ENCODE measurements at regions not wholly inside any gene's neighbourhood (a gene's known extent, or its start where the extent isn't known, plus 50 kb on each side); places are given as distances from the start of the nearest gene placed in this dataset.

DNA sequence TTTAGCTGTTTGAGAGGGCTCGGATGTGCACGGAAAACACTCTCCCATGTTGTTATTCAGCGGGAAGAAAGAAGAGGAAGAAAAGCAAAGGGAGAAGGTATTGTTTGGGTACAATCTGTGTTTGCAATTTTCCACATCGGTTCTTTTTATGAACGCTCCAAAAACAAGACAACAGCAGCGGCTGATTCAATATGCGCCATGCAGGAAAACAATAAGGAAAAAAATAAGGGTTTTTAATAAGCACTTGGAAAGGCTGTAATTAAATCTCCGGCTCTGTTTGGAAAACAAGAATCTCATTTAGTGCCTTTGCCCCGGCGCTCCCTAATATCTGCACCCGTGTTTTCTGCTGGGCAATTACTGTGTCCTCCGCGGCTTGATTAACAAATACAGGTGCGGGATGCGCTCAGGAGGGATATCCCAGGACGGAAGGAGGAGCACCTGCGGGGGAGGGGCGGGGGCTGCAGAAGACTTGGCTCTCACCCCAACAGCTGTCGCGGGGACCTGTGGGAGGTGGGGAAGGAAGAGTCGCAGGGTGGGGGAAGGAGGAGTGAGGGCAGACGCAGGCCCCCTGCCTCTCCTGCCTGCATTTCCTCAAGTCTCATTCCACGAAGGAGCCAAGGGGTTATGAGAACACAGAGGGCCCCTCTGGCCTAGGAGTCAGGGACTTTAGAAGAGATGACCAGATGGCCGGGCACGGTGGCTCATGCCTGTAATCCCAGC lies 181.5 kb upstream of the PODXL start:
- no peak for DNase-seq (ENCODE audit: low read depth, low spot score)

- peak; percentile 10 for DNase-seq (ENCODE audit: low read depth, low spot score)
These were observed 178.7 kb upstream of the PODXL start for GRCh38 chr7:131735101-131735500.

GRCh38 chr7:131733604-131734003 lies 177.2 kb upstream of the PODXL start:
- DNase-seq (ENCODE audit: low read depth, low spot score), result no peak

- no peak for DNase-seq (ENCODE audit: low read depth, low spot score)
These were observed 170.8 kb upstream of the PODXL start for GRCh38 chr7:131727189-131727588.

- no peak for DNase-seq (ENCODE audit: low read depth, low spot score)
These were observed 170.3 kb upstream of the PODXL start for GRCh38 chr7:131726686-131727085.

GRCh38 chr7:131726031-131726430 lies 169.6 kb upstream of the PODXL start:
- no peak for DNase-seq (ENCODE audit: low read depth, low spot score)

DNA sequence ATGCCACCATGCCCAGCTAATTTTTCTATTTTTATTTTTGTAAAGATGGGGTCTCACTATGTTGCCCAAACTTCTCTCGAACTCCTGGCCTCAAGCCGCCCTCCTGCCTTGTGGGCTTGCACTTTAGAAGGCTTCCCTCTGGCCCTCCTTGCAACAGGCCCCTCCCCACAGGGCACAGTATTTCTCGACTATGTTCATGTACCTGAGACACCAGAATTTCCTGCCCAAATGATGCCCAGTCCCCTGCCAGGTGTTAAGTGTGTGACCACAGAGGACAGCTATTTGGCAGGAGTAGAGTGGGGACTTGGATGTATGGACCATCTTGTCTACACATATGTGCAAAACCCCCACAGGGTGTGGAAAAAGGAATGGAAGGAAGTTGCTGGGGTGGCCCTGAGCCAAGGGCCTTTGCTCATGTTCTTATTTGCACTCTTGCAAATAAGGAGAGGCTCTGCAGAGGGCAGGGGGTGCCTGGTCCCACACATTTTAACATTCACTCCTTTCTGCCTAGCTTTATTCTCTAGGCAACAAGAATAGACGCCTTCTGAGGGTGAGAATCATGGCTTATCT lies 168.4 kb upstream of the PODXL start:
- no peak for DNase-seq (ENCODE audit: low read depth, low spot score)

DNA sequence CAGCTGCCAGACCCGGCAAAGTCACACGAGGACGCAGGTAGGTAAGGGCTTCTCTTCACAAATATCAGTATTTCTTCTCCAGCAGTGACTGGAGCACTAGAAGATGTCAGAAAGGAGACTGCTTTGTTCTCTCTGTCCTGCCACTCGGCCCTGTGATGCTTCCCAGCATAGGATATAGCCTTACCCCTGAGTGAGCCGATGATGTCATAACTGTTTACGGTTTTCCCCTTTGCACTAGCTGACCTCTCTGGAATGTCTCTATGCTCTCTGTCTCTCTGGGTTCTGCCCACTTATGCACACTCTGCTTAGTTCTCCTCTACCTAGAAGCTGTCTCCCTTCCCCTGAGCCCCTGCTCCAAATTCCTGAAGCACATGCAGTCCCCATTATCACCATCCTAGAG lies 167.5 kb upstream of the PODXL start:
- peak; percentile 1 for DNase-seq (ENCODE audit: low read depth, low spot score)

- no peak for DNase-seq (ENCODE audit: low read depth, low spot score)
These were observed 165.9 kb upstream of the PODXL start for GRCh38 chr7:131722371-131722770.

DNA sequence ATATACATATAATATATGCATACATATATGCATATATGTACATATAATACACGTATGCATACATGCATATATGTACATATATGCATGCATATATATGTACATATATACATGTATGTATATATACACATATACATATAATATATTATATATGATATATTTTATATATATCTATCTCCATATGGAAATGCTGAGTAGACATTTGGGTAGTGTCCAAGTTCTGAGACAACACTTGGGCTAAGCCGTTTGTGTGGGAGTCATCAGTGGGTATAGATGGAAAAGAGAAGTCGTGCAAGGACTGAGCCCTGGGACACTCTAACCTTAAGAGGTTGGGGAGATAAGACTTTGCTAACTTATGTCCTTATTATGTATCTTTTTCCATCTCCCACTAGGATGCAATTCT lies 165.2 kb upstream of the PODXL start:
- no peak for DNase-seq (ENCODE audit: low read depth, low spot score)

DNA sequence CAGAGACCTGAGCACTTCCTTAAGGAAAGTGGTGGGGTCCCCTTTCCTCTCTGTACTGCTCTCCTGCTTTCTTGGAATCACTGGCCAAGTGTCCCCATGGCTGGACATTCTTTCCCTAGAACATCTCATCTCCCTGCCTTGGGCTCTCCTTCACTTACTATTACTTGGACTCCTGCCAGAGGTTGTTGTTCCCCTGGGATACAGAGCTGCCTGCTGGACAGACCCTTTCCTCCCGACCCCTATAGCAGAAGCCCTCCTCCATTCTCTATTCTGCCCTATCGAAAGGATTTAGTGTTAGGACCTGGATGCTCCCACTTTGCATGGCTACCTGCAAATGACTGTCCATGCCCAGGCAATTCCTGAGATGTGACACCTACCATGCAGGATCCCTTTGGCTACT lies 164.3 kb upstream of the PODXL start:
- no peak for DNase-seq (ENCODE audit: low read depth, low spot score)

DNA sequence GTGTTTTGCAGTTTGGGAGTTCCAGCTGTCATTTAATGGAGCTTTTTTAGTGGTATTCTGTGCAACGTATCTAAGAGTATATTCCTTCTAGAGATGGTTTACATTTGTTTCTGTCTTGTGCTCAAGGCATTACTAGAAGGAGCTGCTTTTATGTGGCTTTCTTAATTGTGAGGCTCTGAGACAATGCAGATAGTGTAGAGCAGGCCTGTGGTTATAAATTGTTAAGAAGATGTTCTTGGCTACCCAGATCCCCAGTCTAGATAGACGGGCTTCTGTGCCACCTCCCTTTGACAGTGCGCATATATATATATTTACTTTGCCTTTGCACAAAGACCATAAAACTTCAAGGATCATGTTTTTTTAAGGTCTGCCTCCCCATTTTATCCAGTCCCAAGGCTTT lies 160.8 kb upstream of the PODXL start:
- DNase-seq (ENCODE audit: low read depth, low spot score), result no peak

DNA sequence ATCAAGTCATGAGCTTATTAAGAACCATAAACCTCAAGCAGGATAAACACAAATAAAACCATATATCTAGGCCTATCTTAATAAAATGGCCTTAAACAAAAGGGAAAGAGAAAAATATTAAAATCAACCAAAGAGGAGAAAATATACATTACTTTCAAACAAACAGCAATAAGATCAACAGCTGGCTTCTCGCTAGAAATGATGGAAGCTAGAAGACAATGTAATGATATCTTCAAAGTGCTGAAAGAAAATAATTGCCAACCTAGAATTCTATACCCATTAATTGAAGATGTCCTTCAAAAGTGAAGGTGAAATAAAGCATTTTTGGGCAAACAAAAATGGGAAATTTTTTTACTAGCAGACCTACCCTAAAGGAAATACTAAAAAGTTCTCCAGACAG lies 142.9 kb upstream of the PODXL start:
- no peak for DNase-seq (ENCODE audit: low read depth, low spot score)

DNA sequence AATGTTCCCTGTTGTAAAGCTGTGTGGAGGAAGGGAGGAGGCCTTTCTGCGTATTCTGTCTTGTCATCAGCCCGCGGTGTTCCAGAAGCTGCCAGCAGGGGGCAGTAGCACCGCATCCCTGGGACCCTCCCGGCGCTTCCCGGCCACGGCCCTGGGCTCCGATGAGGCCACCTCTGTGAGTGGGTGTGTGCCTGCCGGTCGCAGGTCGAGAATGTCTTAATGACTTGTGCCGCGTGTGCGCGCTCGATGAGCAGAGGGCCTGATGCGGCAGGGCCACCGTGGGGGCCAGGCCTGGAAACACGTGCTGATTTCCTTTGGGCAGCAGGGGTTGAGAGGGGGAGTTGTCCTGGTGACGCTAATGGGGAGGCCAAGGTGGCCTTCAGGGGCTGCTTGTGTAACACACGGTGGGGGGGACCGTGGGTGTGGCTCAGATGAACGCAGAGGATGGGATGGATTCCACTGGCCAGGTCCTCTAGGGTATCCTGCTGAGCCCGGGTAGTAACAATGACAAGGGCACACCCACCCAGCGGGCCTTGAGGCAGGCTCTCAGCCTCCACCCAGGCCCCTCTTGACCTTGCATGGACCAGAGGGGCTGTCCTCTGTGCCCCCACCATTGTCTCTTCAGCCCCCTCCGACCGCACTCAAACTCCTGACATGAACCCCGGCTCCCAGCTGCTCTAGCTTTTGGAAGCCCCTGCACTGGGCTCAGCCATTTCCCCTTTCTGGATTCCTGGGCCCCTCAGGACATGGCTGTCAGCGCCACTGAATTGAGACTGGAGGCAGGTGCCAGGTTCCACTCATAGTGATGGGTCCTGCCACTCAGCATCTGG lies 135.9 kb upstream of the PODXL start:
- peak; percentile 78 for DNase-seq (ENCODE audit: low read depth, low spot score)

DNA sequence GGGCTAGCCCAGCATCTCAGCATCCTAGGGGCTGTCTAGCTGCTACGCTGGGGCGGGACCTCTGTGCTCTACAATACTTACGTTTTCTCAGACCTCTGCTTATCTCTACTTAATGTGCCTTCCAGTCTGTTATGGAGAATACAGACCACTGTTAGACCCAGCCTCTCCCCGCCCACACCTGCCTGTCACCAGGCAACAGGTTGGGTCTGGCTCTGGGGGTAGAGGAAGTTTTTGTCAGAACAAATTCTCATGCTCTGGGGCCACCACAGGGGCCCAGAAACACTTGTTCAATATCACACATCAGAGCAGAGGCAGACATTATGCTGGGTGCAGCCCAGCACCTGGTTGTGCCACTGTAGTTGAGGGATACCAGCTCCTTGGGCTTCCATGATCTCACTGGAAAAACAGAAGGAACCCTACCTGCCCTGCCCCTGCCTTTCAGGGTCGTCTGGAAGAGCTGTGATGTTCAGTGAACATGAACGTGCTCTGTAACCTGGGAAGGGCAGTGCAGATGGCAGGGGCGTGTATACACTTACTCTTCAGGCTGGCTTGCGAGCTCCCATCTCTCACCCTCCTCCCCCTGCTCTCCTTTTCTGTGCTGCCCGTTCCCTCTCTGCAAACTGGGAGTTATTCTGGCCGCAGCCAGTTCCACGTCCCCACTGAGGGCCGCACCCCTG lies 135.2 kb upstream of the PODXL start:
- DNase-seq (ENCODE audit: low read depth, low spot score), result no peak

- DNase-seq (ENCODE audit: low read depth, low spot score), result no peak
These were observed 134.0 kb upstream of the PODXL start for GRCh38 chr7:131690441-131690840.

DNA sequence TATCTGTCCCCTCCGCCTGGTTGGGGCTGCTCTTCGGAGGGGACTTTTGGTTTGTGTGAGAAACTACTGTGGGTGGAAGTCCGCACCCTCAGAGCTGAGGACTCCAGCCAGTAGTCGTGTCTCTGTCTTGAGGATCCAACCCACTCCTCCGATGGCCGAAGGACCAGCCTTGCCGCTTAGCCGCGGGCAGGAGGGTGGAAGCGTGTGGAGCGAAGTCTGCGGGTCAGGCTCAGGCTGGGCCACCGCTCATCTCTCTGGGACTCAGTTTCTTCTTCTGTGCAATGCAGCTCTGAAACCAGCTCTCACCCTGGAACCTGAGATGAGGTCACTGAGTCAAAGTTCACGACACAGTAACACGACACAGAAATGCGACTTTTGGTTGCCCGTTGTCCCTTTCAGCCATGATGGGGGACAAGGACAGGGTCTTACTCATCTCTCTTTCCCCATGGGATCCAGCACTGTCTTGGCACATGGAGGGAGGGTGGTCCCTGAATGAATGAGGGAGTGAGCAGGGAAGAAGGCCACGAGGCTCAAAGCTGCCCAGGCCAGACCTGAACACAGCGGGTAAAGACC lies 133.3 kb upstream of the PODXL start:
- no peak for DNase-seq (ENCODE audit: low read depth, low spot score)

- DNase-seq (ENCODE audit: low read depth, low spot score), result peak; percentile 78
These were observed 132.6 kb upstream of the PODXL start for GRCh38 chr7:131688738-131689661.

GRCh38 chr7:131687296-131687695 lies 130.9 kb upstream of the PODXL start:
- DNase-seq (ENCODE audit: low read depth, low spot score), result no peak

- DNase-seq (ENCODE audit: low read depth, low spot score), result no peak
These were observed 130.4 kb upstream of the PODXL start for GRCh38 chr7:131686833-131687232.
